Nephron progenitor cell (in vitro differentiated cells): ENCODE measurements at regions not wholly inside any gene's neighbourhood (a gene's known extent, or its start where the extent isn't known, plus 50 kb on each side); places are given as distances from the start of the nearest gene placed in this dataset.

Source experiments
- DNase-seq: peaks from one replicate; pipeline ENCODE4 v3.0.0; 2021
- H3K27ac Mint-ChIP-seq: 2 replicates; pipeline ENCODE4 v1.8.0; 2021; ENCODE audit warnings: mild to moderate bottlenecking, moderate library complexity, mixed read lengths
- H3K27me3 Mint-ChIP-seq: 2 replicates; pipeline ENCODE4 v1.8.0; 2021; ENCODE audit warnings: mild to moderate bottlenecking, low read depth, mixed read lengths; ENCODE audit not compliant: poor library complexity
- H3K36me3 Mint-ChIP-seq: 2 replicates; pipeline ENCODE4 v1.8.0; 2021; ENCODE audit warnings: low read depth, mixed read lengths
- H3K4me1 Mint-ChIP-seq: 2 replicates; pipeline ENCODE4 v1.8.0; 2021; ENCODE audit warnings: mixed read lengths
- H3K4me3 Mint-ChIP-seq: 2 replicates; pipeline ENCODE4 v1.8.0; 2021; ENCODE audit warnings: mild to moderate bottlenecking, moderate library complexity, mixed read lengths
- H3K9me3 Mint-ChIP-seq: 2 replicates; pipeline ENCODE4 v1.8.0; 2021; ENCODE audit warnings: mild to moderate bottlenecking, moderate library complexity, mixed read lengths
- TF ChIP-seq, protein P1 (sequence below): fragments of 200-600 bp; sonication (generic); IDR thresholded peaks from 2 replicates; pipeline ENCODE4 v1.5.0; 2021; ENCODE audit warnings: antibody characterized with exemption

GRCh38 chr12:31880340-31880739 lies 78.9 kb upstream of the RESF1 start:
- TF ChIP-seq, protein P1, sequence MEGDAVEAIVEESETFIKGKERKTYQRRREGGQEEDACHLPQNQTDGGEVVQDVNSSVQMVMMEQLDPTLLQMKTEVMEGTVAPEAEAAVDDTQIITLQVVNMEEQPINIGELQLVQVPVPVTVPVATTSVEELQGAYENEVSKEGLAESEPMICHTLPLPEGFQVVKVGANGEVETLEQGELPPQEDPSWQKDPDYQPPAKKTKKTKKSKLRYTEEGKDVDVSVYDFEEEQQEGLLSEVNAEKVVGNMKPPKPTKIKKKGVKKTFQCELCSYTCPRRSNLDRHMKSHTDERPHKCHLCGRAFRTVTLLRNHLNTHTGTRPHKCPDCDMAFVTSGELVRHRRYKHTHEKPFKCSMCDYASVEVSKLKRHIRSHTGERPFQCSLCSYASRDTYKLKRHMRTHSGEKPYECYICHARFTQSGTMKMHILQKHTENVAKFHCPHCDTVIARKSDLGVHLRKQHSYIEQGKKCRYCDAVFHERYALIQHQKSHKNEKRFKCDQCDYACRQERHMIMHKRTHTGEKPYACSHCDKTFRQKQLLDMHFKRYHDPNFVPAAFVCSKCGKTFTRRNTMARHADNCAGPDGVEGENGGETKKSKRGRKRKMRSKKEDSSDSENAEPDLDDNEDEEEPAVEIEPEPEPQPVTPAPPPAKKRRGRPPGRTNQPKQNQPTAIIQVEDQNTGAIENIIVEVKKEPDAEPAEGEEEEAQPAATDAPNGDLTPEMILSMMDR = no peak
- H3K4me3 Mint-ChIP-seq = no peak overlapping the region
- DNase-seq = no peak

DNA sequence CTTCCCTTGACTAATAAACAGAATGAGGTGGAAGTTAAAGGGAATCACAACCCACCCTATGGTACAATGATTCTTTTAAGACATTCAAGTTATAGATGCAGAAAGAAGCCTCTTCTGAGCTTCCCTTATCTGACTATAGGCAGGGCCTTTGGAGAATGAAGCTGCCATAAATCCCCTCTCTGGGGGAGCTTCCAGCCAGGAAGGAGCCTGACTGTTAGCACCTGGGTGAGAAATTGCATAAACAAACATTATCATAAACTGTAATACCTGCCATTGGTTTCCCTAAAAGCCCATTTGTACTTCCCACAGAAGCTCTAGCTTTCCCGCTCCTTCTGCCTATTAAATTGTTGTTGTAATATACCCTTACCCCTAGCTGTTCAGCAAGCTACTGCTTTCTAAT lies 81.3 kb upstream of the RESF1 start:
- Mint-ChIP-seq H3K27me3 (no peaks in the 10 kb centered on the region), H3K9me3 (peaks cover 51% of the 10 kb centered on the region), H3K27ac (peak overlapping the region; percentile 98), H3K36me3 (peaks cover 15% of the 10 kb centered on the region), H3K4me1 (peaks cover 60% of the 10 kb centered on the region), H3K4me3 (peak overlapping the region; percentile 61)
- TF ChIP-seq, protein P1 = no peak
- no peak for DNase-seq

More at GRCh38 chr12:31880340-31880739, 78.9 kb upstream of the RESF1 start:
- Mint-ChIP-seq H3K27me3 (no peaks in the 10 kb centered on the region), H3K4me1 (peaks cover 46% of the 10 kb centered on the region), H3K9me3 (peaks cover 48% of the 10 kb centered on the region), H3K36me3 (peaks cover 9% of the 10 kb centered on the region), H3K27ac (peak overlapping the region; percentile 95)

GRCh38 chr12:31876568-31877424 lies 82.4 kb upstream of the RESF1 start:
- peaks cover 51% of the 10 kb centered on the region for H3K9me3 Mint-ChIP-seq
- no peaks in the 10 kb centered on the region for H3K27me3 Mint-ChIP-seq
- H3K27ac Mint-ChIP-seq = peak overlapping the region; percentile 98
- TF ChIP-seq, protein P1 = no peak
- H3K4me3 Mint-ChIP-seq = peak overlapping the region; percentile 61
- no peak for DNase-seq
- H3K36me3 Mint-ChIP-seq = peaks cover 24% of the 10 kb centered on the region
- peaks cover 67% of the 10 kb centered on the region for H3K4me1 Mint-ChIP-seq

GRCh38 chr12:31875609-31875964 lies 83.6 kb upstream of the RESF1 start:
- no peak for DNase-seq
- peaks cover 2% of the 10 kb centered on the region for H3K27me3 Mint-ChIP-seq
- H3K4me1 Mint-ChIP-seq = peaks cover 67% of the 10 kb centered on the region
- TF ChIP-seq, protein P1 = no peak
- peaks cover 57% of the 10 kb centered on the region for H3K9me3 Mint-ChIP-seq
- peaks cover 29% of the 10 kb centered on the region for H3K36me3 Mint-ChIP-seq
- H3K4me3 Mint-ChIP-seq = no peak overlapping the region
- H3K27ac Mint-ChIP-seq = peak overlapping the region; percentile 60

GRCh38 chr12:31874961-31875608 lies 84.1 kb upstream of the RESF1 start:
- H3K27ac Mint-ChIP-seq = peak overlapping the region; percentile 60
- peaks cover 3% of the 10 kb centered on the region for H3K27me3 Mint-ChIP-seq
- peaks cover 64% of the 10 kb centered on the region for H3K4me1 Mint-ChIP-seq
- TF ChIP-seq, protein P1 = no peak
- H3K36me3 Mint-ChIP-seq = peaks cover 29% of the 10 kb centered on the region
- H3K9me3 Mint-ChIP-seq = peaks cover 56% of the 10 kb centered on the region
- peak overlapping the region; percentile 54 for H3K4me3 Mint-ChIP-seq
- no peak for DNase-seq
